Nephron (organoid): ENCODE measurements at regions not wholly inside any gene's neighbourhood (a gene's known extent, or its start where the extent isn't known, plus 50 kb on each side); places are given as distances from the start of the nearest gene placed in this dataset.
A peak's percentile ranks its signal among the peaks of the same experiment; 100 is the strongest.

Experiments
- H3K27ac Mint-ChIP-seq, 3 experiments: 2 replicates each; pipeline ENCODE4 v1.8.0; 2020; ENCODE audit warnings: mixed read lengths in 3 of 3, mild to moderate bottlenecking in 2 of 3, moderate library complexity in 1 of 3
- H3K27me3 Mint-ChIP-seq: 2 replicates; pipeline ENCODE4 v1.8.0; 2021; ENCODE audit warnings: low read depth, mild to moderate bottlenecking, moderate library complexity, mixed read lengths
- H3K36me3 Mint-ChIP-seq: 2 replicates; pipeline ENCODE4 v1.8.0; 2020; ENCODE audit warnings: low read depth, mixed read lengths
- H3K4me1 Mint-ChIP-seq: 2 replicates; pipeline ENCODE4 v1.8.0; 2020; ENCODE audit warnings: mixed read lengths
- H3K4me3 Mint-ChIP-seq, 3 experiments: 2 replicates each; pipeline ENCODE4 v1.8.0; 2020; ENCODE audit warnings: mild to moderate bottlenecking in 3 of 3, mixed read lengths in 3 of 3, moderate library complexity in 2 of 3
- H3K9me3 Mint-ChIP-seq: 2 replicates; pipeline ENCODE4 v1.8.0; 2020; ENCODE audit warnings: mixed read lengths
- CTCF ChIP-seq, 3 experiments: fragments of 200-600 bp; sonication (generic); IDR thresholded peaks; one replicate each; pipeline ENCODE4 v1.5.0; 2021; ENCODE audit warnings: antibody characterized with exemption in 3 of 3; ENCODE audit not compliant: unreplicated experiment in 3 of 3

- H3K4me3 Mint-ChIP-seq: no peak overlapping the region
- peaks cover 18% of the 10 kb centered on the region for H3K4me1 Mint-ChIP-seq
- no peaks in the 10 kb centered on the region for H3K9me3 Mint-ChIP-seq
- no peaks in the 10 kb centered on the region for H3K36me3 Mint-ChIP-seq
- no peak for TF ChIP-seq CTCF (IDR thresholded peaks at IDR 0.05; ENCODE audit: unreplicated experiment in 3 of 3)
- H3K27ac Mint-ChIP-seq: no peak overlapping the region
- H3K27me3 Mint-ChIP-seq: peaks cover 17% of the 10 kb centered on the region
These were observed 241.0 kb downstream of the QKI start for GRCh38 chr6:163655217-163656121.

GRCh38 chr6:163651915-163652668, 237.6 kb downstream of the QKI start:
- Mint-ChIP-seq H3K9me3 (no peaks in the 10 kb centered on the region), H3K27ac (peak overlapping the region in 1 of 3 experiments; percentile 68), H3K4me1 (peaks cover 22% of the 10 kb centered on the region), H3K36me3 (no peaks in the 10 kb centered on the region), H3K4me3 (no peak overlapping the region), H3K27me3 (peaks cover 26% of the 10 kb centered on the region)
- no peak for TF ChIP-seq CTCF (IDR thresholded peaks at IDR 0.05; ENCODE audit: unreplicated experiment in 3 of 3)

GRCh38 chr6:163651426-163651825, 236.9 kb downstream of the QKI start:
- H3K4me3 Mint-ChIP-seq: no peak overlapping the region
- H3K27ac Mint-ChIP-seq: peak overlapping the region in 1 of 3 experiments; percentile 68
- H3K4me1 Mint-ChIP-seq: peaks cover 22% of the 10 kb centered on the region
- H3K36me3 Mint-ChIP-seq: no peaks in the 10 kb centered on the region
- no peak for TF ChIP-seq CTCF (IDR thresholded peaks at IDR 0.05; ENCODE audit: unreplicated experiment in 3 of 3)
- H3K27me3 Mint-ChIP-seq: peaks cover 26% of the 10 kb centered on the region
- no peaks in the 10 kb centered on the region for H3K9me3 Mint-ChIP-seq

GRCh38 chr6:163648868-163649267, 234.3 kb downstream of the QKI start:
- Mint-ChIP-seq H3K27me3 (peaks cover 23% of the 10 kb centered on the region), H3K27ac (no peak overlapping the region), H3K36me3 (no peaks in the 10 kb centered on the region), H3K4me3 (no peak overlapping the region), H3K4me1 (peaks cover 22% of the 10 kb centered on the region), H3K9me3 (no peaks in the 10 kb centered on the region)
- TF ChIP-seq CTCF (IDR thresholded peaks at IDR 0.05; ENCODE audit: unreplicated experiment in 3 of 3): no peak

- TF ChIP-seq CTCF (IDR thresholded peaks at IDR 0.05; ENCODE audit: unreplicated experiment in 3 of 3): no peak
- Mint-ChIP-seq H3K36me3 (no peaks in the 10 kb centered on the region), H3K4me1 (peaks cover 17% of the 10 kb centered on the region), H3K27ac (no peak overlapping the region), H3K4me3 (no peak overlapping the region), H3K9me3 (peaks cover 2% of the 10 kb centered on the region), H3K27me3 (peaks cover 25% of the 10 kb centered on the region)
These were observed 233.1 kb downstream of the QKI start for GRCh38 chr6:163647624-163648023.
